CD14-positive monocyte (primary cell): ENCODE measurements at regions not wholly inside any gene's neighbourhood (a gene's known extent, or its start where the extent isn't known, plus 50 kb on each side); places are given as distances from the start of the nearest gene placed in this dataset.

Experiments used
- DNase-seq, 3 donors: peaks; one replicate each; pipeline ENCODE4 v3.0.0-alpha.2; 2011 to 2022
- H2AFZ ChIP-seq: 2 replicates; pipeline ENCODE4 v1.6.0; 2012; ENCODE audit warnings: mild to moderate bottlenecking, low read depth, low read length, inconsistent platforms; ENCODE audit not compliant: insufficient read depth, poor library complexity, severe bottlenecking
- H3K27ac ChIP-seq, 2 donors: 1 replicate in 1 of 2; 2 replicates in 1 of 2; pipeline ENCODE4 v1.5.1; 2012 to 2013; ENCODE audit warnings: low read length in 2 of 2, control low read depth in 1 of 2, inconsistent platforms in 1 of 2, low read depth in 1 of 2, mild to moderate bottlenecking in 1 of 2
- H3K27me3 ChIP-seq, 2 donors: one replicate each; pipeline versions ENCODE4 v1.6.0 to v1.6.1; 2011 to 2013; ENCODE audit warnings: low read length in 2 of 2; ENCODE audit not compliant: control insufficient read depth in 2 of 2, insufficient read depth in 2 of 2
- H3K36me3 ChIP-seq, 2 donors: replicated peaks in 1 of 2; 1 replicate in 1 of 2; 2 replicates in 1 of 2; pipeline versions ENCODE4 v1.5.1 to v1.6.1; 2012 to 2013; ENCODE audit warnings: low read length in 2 of 2, control low read depth in 1 of 2, inconsistent platforms in 1 of 2, mild to moderate bottlenecking in 1 of 2; ENCODE audit not compliant: insufficient read depth in 2 of 2, control insufficient read depth in 1 of 2
- H3K4me1 ChIP-seq, 2 donors: 1 replicate in 1 of 2; 2 replicates in 1 of 2; pipeline versions ENCODE4 v1.5.1 to v1.6.1; 2012 to 2013; ENCODE audit warnings: low read length in 2 of 2, control low read depth in 1 of 2, inconsistent platforms in 1 of 2, mild to moderate bottlenecking in 1 of 2, moderate library complexity in 1 of 2; ENCODE audit not compliant: insufficient read depth in 2 of 2, control insufficient read depth in 1 of 2
- H3K4me2 ChIP-seq: replicated peaks from 2 replicates; pipeline ENCODE3; 2012; ENCODE audit warnings: low read length, moderate library complexity, mild to moderate bottlenecking; ENCODE audit not compliant: poor library complexity, severe bottlenecking; ENCODE audit errors: extremely low read depth
- H3K4me3 ChIP-seq, 3 experiments: fragments of 200-600 bp in 1 of 3; sonication (generic) in 1 of 3; replicated peaks in 1 of 3; 1 replicate in 2 of 3; 2 replicates in 1 of 3; pipeline ENCODE4 v1.5.1; 2011 to 2013; ENCODE audit warnings: low read length in 3 of 3, mild to moderate bottlenecking in 3 of 3, control low read depth in 2 of 3, low read depth in 2 of 3, inconsistent platforms in 1 of 3, moderate library complexity in 1 of 3
- H3K79me2 ChIP-seq: 2 replicates; pipeline ENCODE4 v1.6.0; 2012; ENCODE audit warnings: mild to moderate bottlenecking, control low read depth, inconsistent platforms, low read length, moderate library complexity; ENCODE audit not compliant: insufficient read depth
- H3K9ac ChIP-seq: 2 replicates; pipeline ENCODE4 v1.6.0; 2017; ENCODE audit warnings: low read length, mild to moderate bottlenecking; ENCODE audit not compliant: insufficient read depth, poor library complexity, severe bottlenecking
- H3K9me3 ChIP-seq, 2 donors: replicated peaks in 1 of 2; 1 replicate in 1 of 2; 2 replicates in 1 of 2; pipeline versions ENCODE4 v1.5.1 to v1.6.1; 2012 to 2013; ENCODE audit warnings: low read length in 2 of 2, control low read depth in 1 of 2; ENCODE audit not compliant: control insufficient read depth in 1 of 2, insufficient read depth in 1 of 2
- H4K20me1 ChIP-seq: 2 replicates; pipeline ENCODE4 v1.6.0; 2012; ENCODE audit warnings: mild to moderate bottlenecking, low read length, control low read depth, moderate library complexity; ENCODE audit not compliant: insufficient read depth
- H3K27ac Mint-ChIP-seq, 7 donors: one replicate each; pipeline ENCODE4 v1.8.0; 2020; ENCODE audit warnings: mild to moderate bottlenecking in 7 of 7, mixed read lengths in 7 of 7, moderate library complexity in 6 of 7, inconsistent platforms in 2 of 7
- H3K27me3 Mint-ChIP-seq, 3 donors: one replicate each; pipeline ENCODE4 v1.8.0; 2021 to 2022; ENCODE audit warnings: low read depth in 3 of 3, mild to moderate bottlenecking in 3 of 3, mixed read lengths in 3 of 3, moderate library complexity in 3 of 3, inconsistent platforms in 1 of 3
- H3K36me3 Mint-ChIP-seq, 2 donors: one replicate each; pipeline ENCODE4 v1.8.0; 2020; ENCODE audit warnings: mixed read lengths in 2 of 2, inconsistent platforms in 1 of 2, mild to moderate bottlenecking in 1 of 2
- H3K4me1 Mint-ChIP-seq: one replicate; pipeline ENCODE4 v1.8.0; 2020; ENCODE audit warnings: mild to moderate bottlenecking, mixed read lengths
- H3K4me3 Mint-ChIP-seq, 2 donors: one replicate each; pipeline ENCODE4 v1.8.0; 2020; ENCODE audit warnings: mild to moderate bottlenecking in 2 of 2, mixed read lengths in 2 of 2, moderate library complexity in 1 of 2
- H3K9me3 Mint-ChIP-seq, 7 donors: one replicate each; pipeline ENCODE4 v1.8.0; 2020 to 2022; ENCODE audit warnings: mixed read lengths in 7 of 7, mild to moderate bottlenecking in 6 of 7, moderate library complexity in 6 of 7, inconsistent platforms in 2 of 7
- CTCF ChIP-seq: fragments of 200-600 bp; IDR thresholded peaks from one replicate; pipeline ENCODE4 v1.8.0; 2022; ENCODE audit warnings: antibody characterized with exemption, mild to moderate bottlenecking
- WGBS: methylation state at CpG from one replicate; pipeline ENCODE4 v1.1.5; 2013; ENCODE audit warnings: missing lambda C conversion rate; ENCODE audit not compliant: insufficient coverage; 5-methylcytosine and 5-hydroxymethylcytosine counted together
- intact Hi-C, 2 donors: fragments of 100-400 bp; cut with micrococcal nuclease; formaldehyde crosslinking; loops; one replicate each; pipeline versions ENCODE4 v1.15.0 to v1.15.1; 2023

GRCh38 chr10:98323221-98324164 is 55.5 kb upstream of the LOXL4 start:
- peaks cover 0 to under 1% of the 10 kb centered on the region in 2 donors for H3K36me3 Mint-ChIP-seq
- H3K27me3 Mint-ChIP-seq = peaks cover 4 to 6% (median 5%) of the 10 kb centered on the region in 3 donors
- Histone ChIP-seq H2AFZ (no peak overlapping the region), H3K79me2 (no peaks in the 10 kb centered on the region), H4K20me1 (no peaks in the 10 kb centered on the region), H3K36me3 (no peaks in the 10 kb centered on the region), H3K4me3 (peak overlapping the region in 1 of 3 experiments; percentile 22), H3K27ac (peak overlapping the region; percentile 35 to 83), H3K9ac (no peak overlapping the region), H3K27me3 (no peaks in the 10 kb centered on the region), H3K4me2 (peak overlapping the region; percentile 9), H3K4me1 (peaks cover 27 to 32% of the 10 kb centered on the region in 2 donors), H3K9me3 (peaks cover 0 to 2% of the 10 kb centered on the region in 2 donors)
- no peak overlapping the region for H3K4me3 Mint-ChIP-seq
- peak overlapping the region; percentile 79 to 96 (median 91) for H3K27ac Mint-ChIP-seq
- WGBS = no CpG with 5 or more reads among the region's 4 CpGs
- TF ChIP-seq CTCF = no peak
- H3K9me3 Mint-ChIP-seq = peaks cover 1 to 5% (median 3%) of the 10 kb centered on the region in 7 donors
- DNase-seq = peak; percentile 96 to 98 (median 97)
- intact Hi-C loops = no loop called here
- H3K4me1 Mint-ChIP-seq = peaks cover 38% of the 10 kb centered on the region

- Histone ChIP-seq H3K27ac (no peak overlapping the region), H4K20me1 (no peaks in the 10 kb centered on the region), H3K4me3 (no peak overlapping the region), H3K27me3 (no peaks in the 10 kb centered on the region), H3K9me3 (no peaks in the 10 kb centered on the region), H3K36me3 (no peaks in the 10 kb centered on the region), H3K79me2 (no peaks in the 10 kb centered on the region), H3K4me2 (no peak overlapping the region), H2AFZ (no peak overlapping the region), H3K9ac (no peak overlapping the region), H3K4me1 (peaks cover 42 to 51% of the 10 kb centered on the region in 2 donors)
- intact Hi-C loops = no loop called here
- DNase-seq = no peak
- peaks cover 0 to 3% (median 0%) of the 10 kb centered on the region in 3 donors for H3K27me3 Mint-ChIP-seq
- H3K4me1 Mint-ChIP-seq = peaks cover 56% of the 10 kb centered on the region
- H3K4me3 Mint-ChIP-seq = no peak overlapping the region
- H3K9me3 Mint-ChIP-seq = peaks cover 0 to 2% (median 0%) of the 10 kb centered on the region in 7 donors
- peak overlapping the region in 2 of 7 donors; percentile 26 to 79 for H3K27ac Mint-ChIP-seq
- 93% methylated on average over 18 of the region's 18 CpGs for WGBS
- no peaks in the 10 kb centered on the region for H3K36me3 Mint-ChIP-seq
- TF ChIP-seq CTCF = no peak
These were observed 53.3 kb upstream of the LOXL4 start for GRCh38 chr10:98321186-98321780.
